HepG2 (cell line): ENCODE measurements at regions not wholly inside any gene's neighbourhood (a gene's known extent, or its start where the extent isn't known, plus 50 kb on each side); places are given as distances from the start of the nearest gene placed in this dataset.

Source experiments
- ATAC-seq: fragments of 200-7000 bp; cut with Tn5 transposase; 3 replicates; pipeline ENCODE4 v1.9.1; 2020; ENCODE audit warnings: mild to moderate bottlenecking, moderate library complexity
- BruUV-seq: library from RNA; stranded (reverse); fragments of 400-500 nt; replicated peaks from 2 replicates; lab custom pipeline; 2021; lab: Mats Ljungman, UMichigan
- CTCF ChIA-PET: fragments of 300-600 bp; formaldehyde crosslinking; extraction: SDS; loops from one replicate; lab custom pipeline; 2021; ENCODE audit warnings: low total read pairs, inconsistent platforms, low intra/inter-chr PET ratio; lab: Yijun Ruan, JAX
- POLR2A ChIA-PET: fragments of 350-600 bp; sonication (Branson Sonifier 250); formaldehyde crosslinking; loops from one replicate; lab custom pipeline; 2020; ENCODE audit warnings: antibody characterized with exemption, inconsistent platforms; lab: Yijun Ruan, JAX
- DNase-seq: peaks from one replicate; pipeline ENCODE4 v3.0.0-alpha.2; 2015; ENCODE audit warnings: low spot score
- FAIRE-seq: peaks from 3 replicates; lab custom pipeline; 2011; peaks lifted over from hg19 to GRCh38; lab: Jason Lieb, UNC
- H2AFZ ChIP-seq: one replicate; pipeline ENCODE4 v1.6.1; 2011; ENCODE audit warnings: low read length, inconsistent platforms
- H3K27ac ChIP-seq: fragments of 300-600 bp; 3 replicates; pipeline ENCODE4 v1.8.0; 2011; ENCODE audit warnings: mixed run types, mild to moderate bottlenecking, mixed read lengths, low read length, inconsistent platforms; ENCODE audit not compliant: insufficient read depth; ENCODE audit errors: extremely low read length
- H3K27me3 ChIP-seq, 2 experiments: fragments of 200-600 bp in 1 of 2; 2 replicates in 1 of 2; 3 replicates in 1 of 2; pipeline versions ENCODE4 v1.6.0 to v1.8.0; 2011; ENCODE audit warnings: low read length in 2 of 2, mild to moderate bottlenecking in 2 of 2, moderate library complexity in 2 of 2, inconsistent platforms in 1 of 2; ENCODE audit not compliant: insufficient read depth in 2 of 2, control insufficient read depth in 1 of 2
- H3K36me3 ChIP-seq, 2 experiments: fragments of 200-600 bp in 1 of 2; replicated peaks in 1 of 2; 2 replicates in 1 of 2; 3 replicates in 1 of 2; pipeline versions ENCODE4 v1.5.1 to v1.8.0; 2011; ENCODE audit warnings: low read length in 2 of 2, inconsistent platforms in 1 of 2; ENCODE audit not compliant: insufficient read depth in 2 of 2, control insufficient read depth in 1 of 2
- H3K4me1 ChIP-seq: 2 replicates; pipeline ENCODE4 v1.5.1; 2012; ENCODE audit warnings: low read length, inconsistent platforms; ENCODE audit not compliant: insufficient read depth
- H3K4me2 ChIP-seq: 2 replicates; pipeline ENCODE4 v1.6.0; 2011; ENCODE audit warnings: low read depth, low read length, inconsistent platforms
- H3K4me3 ChIP-seq, 3 experiments: fragments of 200-600 bp in 1 of 3; sonication (generic), shearing (Covaris generic) in 1 of 3; replicated peaks in 1 of 3; 2 replicates each; pipeline ENCODE4 v1.5.1; 2011 to 2016; ENCODE audit warnings: low read length in 3 of 3, inconsistent platforms in 2 of 3, low read depth in 2 of 3, mild to moderate bottlenecking in 2 of 3, control low read depth in 1 of 3, mixed read lengths in 1 of 3; ENCODE audit not compliant: insufficient read depth in 1 of 3
- H3K79me2 ChIP-seq: one replicate; pipeline ENCODE4 v1.6.1; 2011; ENCODE audit warnings: low read length, inconsistent platforms; ENCODE audit not compliant: insufficient read depth
- H3K9ac ChIP-seq: 2 replicates; pipeline ENCODE4 v1.6.0; 2011; ENCODE audit warnings: mild to moderate bottlenecking, low read depth, low read length, inconsistent platforms; ENCODE audit not compliant: insufficient read depth
- H3K9me3 ChIP-seq: 2 replicates; pipeline ENCODE4 v1.5.1; 2012; ENCODE audit warnings: mild to moderate bottlenecking, low read length
- H4K20me1 ChIP-seq: 2 replicates; pipeline ENCODE4 v1.6.0; 2011; ENCODE audit warnings: inconsistent platforms, mild to moderate bottlenecking, low read length, moderate library complexity; ENCODE audit not compliant: insufficient read depth
- MIER2 ChIP-seq: IDR thresholded peaks from 2 replicates; pipeline ENCODE4 v1.6.1; 2016; ENCODE audit warnings: missing biosample characterization, missing genetic modification reagents
- NFE2L1 ChIP-seq: sonication (generic); formaldehyde crosslinking; IDR thresholded peaks from 2 replicates; pipeline ENCODE4 v1.4.0; 2020; ENCODE audit warnings: missing genetic modification reagents, mild to moderate bottlenecking, borderline replicate concordance
- RARA ChIP-seq: IDR thresholded peaks from 2 replicates; pipeline ENCODE4 v1.6.1; 2016; ENCODE audit warnings: missing genetic modification reagents, missing compliant biosample characterization
- SMARCC2 ChIP-seq: fragments of 450-650 bp; IDR thresholded peaks from 2 replicates; pipeline ENCODE4 v1.6.1; 2017; ENCODE audit warnings: antibody characterized with exemption, mild to moderate bottlenecking
- SMC3 ChIP-seq: IDR thresholded peaks from 2 replicates; pipeline ENCODE4 v1.6.1; 2011; ENCODE audit warnings: low read length, improper control_type of control experiment
- SRSF1 ChIP-seq: fragments of 200-400 bp; formaldehyde crosslinking; optimal IDR thresholded peaks from 2 replicates; pipeline ENCODE3; 2017; ENCODE audit warnings: mild to moderate bottlenecking, low read depth, low read length, moderate library complexity
- SRSF4 ChIP-seq: fragments of 200-400 bp; formaldehyde crosslinking; IDR thresholded peaks from one replicate; pipeline ENCODE4 v1.6.1; 2018; ENCODE audit warnings: mild to moderate bottlenecking, low read depth, low read length, moderate library complexity; ENCODE audit not compliant: poor library complexity, severe bottlenecking
- SRSF9 ChIP-seq: fragments of 200-400 bp; formaldehyde crosslinking; IDR thresholded peaks from 2 replicates; pipeline ENCODE4 v1.6.1; 2018; ENCODE audit warnings: borderline replicate concordance, mild to moderate bottlenecking, low read depth, low read length; ENCODE audit not compliant: insufficient read depth, poor library complexity, severe bottlenecking
- ZNF460 ChIP-seq: sonication (generic); formaldehyde crosslinking; IDR thresholded peaks from 2 replicates; pipeline ENCODE4 v1.5.1; 2020; ENCODE audit warnings: missing genetic modification reagents, mild to moderate bottlenecking, borderline replicate concordance
- ZNF713 ChIP-seq: sonication (generic); formaldehyde crosslinking; IDR thresholded peaks from 2 replicates; pipeline ENCODE4 v1.4.0; 2020; ENCODE audit warnings: mild to moderate bottlenecking, missing genetic modification reagents
- ZZZ3 ChIP-seq: sonication (generic); formaldehyde crosslinking; IDR thresholded peaks from 2 replicates; pipeline ENCODE4 v1.4.0; 2020; ENCODE audit warnings: missing genetic modification reagents, mild to moderate bottlenecking, borderline replicate concordance
- WGBS: methylation state at CpG from one replicate; pipeline ENCODE4 v1.1.6; 2017; ENCODE audit warnings: low lambda C conversion rate; 5-methylcytosine and 5-hydroxymethylcytosine counted together
- in situ Hi-C: cut with HindIII; loops from 2 replicates; pipeline ENCODE4 v1.10.0; 2017; ENCODE audit warnings: low pct_unique_long_range_greater_than_20kb; ENCODE audit not compliant: extremely low pct_ligation_motif_present
- intact Hi-C: fragments of 100-400 bp; cut with micrococcal nuclease; formaldehyde crosslinking; loops from one replicate; pipeline ENCODE4 v1.10.0; 2022; ENCODE audit not compliant: unreplicated experiment
- TF ChIP-seq, protein P1 (sequence below): sonication (generic); formaldehyde crosslinking; IDR thresholded peaks from 2 replicates; pipeline ENCODE4 v1.4.0; 2020; ENCODE audit warnings: missing genetic modification reagents, borderline replicate concordance
- TF ChIP-seq, protein P2 (sequence below): sonication (generic); formaldehyde crosslinking; IDR thresholded peaks from 2 replicates; pipeline ENCODE4 v1.4.0; 2020; ENCODE audit warnings: missing genetic modification reagents
- TF ChIP-seq, protein P3 (sequence below): sonication (generic); formaldehyde crosslinking; IDR thresholded peaks from 2 replicates; pipeline ENCODE4 v1.4.0; 2020; ENCODE audit warnings: mild to moderate bottlenecking, low read depth, missing genetic modification reagents
- TF ChIP-seq, protein P4 (sequence below): sonication (generic); formaldehyde crosslinking; IDR thresholded peaks from 2 replicates; pipeline ENCODE4 v1.8.0; 2022; ENCODE audit warnings: missing genetic modification reagents, mild to moderate bottlenecking, inconsistent platforms, borderline replicate concordance
- TF ChIP-seq, protein P5 (sequence below): sonication (generic); formaldehyde crosslinking; IDR thresholded peaks from 2 replicates; pipeline ENCODE4 v1.4.0; 2020; ENCODE audit warnings: mild to moderate bottlenecking, missing genetic modification reagents

DNA sequence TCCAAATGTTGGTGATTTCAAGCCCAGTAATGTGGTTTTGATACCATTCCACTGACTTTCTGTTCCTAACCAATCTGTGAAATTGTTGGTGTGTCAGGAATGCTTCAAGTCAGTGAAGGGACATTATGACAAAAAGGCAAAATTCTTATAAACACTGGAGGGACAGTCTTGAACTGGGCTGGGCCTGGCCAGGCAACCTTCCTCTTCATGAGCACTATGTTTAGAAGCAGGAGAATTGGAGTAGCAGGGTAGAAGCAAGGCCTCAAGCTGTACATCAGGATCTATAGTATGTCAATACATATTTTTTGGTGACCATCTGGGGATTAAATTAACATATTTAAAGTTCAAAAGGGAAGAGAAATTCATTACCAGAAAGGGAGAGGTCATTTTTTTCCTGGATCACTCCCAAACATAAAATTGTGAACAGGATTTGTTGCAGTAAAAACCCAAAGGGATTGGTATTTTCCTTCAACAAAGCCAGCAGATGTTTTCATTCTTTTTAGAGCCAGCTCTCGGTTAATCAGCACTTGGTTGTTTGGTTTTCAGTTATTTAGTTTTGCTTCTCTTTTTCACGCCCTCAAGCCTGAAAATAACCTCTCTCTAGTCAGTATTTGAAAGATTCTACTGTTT lies 77.9 kb upstream of the PIK3R1 start:
- ChIA-PET CTCF (no interaction called here), POLR2A (no interaction called here)
- Histone ChIP-seq H2AFZ (no peak overlapping the region), H3K4me1 (no peaks in the 10 kb centered on the region), H3K79me2 (no peaks in the 10 kb centered on the region), H3K36me3 (no peaks in the 10 kb centered on the region), H3K9me3 (no peaks in the 10 kb centered on the region), H3K9ac (no peak overlapping the region), H4K20me1 (no peaks in the 10 kb centered on the region), H3K4me2 (no peak overlapping the region), H3K27ac (no peak overlapping the region), H3K4me3 (no peak overlapping the region), H3K27me3 (0 out of 5 replicates have a peak, but pooled peaks cover 0 to 4% of the 10 kb centered on the region in 2 experiments)
- 11% methylated on average over 2 of the region's 2 CpGs for WGBS
- no TSS peak for BruUV-seq
- FAIRE-seq (no peak), DNase-seq (no peak), ATAC-seq (no peak)
- intact Hi-C loops, result no loop called here
- in situ Hi-C loops, result no loop called here
- TF ChIP-seq, protein P1, sequence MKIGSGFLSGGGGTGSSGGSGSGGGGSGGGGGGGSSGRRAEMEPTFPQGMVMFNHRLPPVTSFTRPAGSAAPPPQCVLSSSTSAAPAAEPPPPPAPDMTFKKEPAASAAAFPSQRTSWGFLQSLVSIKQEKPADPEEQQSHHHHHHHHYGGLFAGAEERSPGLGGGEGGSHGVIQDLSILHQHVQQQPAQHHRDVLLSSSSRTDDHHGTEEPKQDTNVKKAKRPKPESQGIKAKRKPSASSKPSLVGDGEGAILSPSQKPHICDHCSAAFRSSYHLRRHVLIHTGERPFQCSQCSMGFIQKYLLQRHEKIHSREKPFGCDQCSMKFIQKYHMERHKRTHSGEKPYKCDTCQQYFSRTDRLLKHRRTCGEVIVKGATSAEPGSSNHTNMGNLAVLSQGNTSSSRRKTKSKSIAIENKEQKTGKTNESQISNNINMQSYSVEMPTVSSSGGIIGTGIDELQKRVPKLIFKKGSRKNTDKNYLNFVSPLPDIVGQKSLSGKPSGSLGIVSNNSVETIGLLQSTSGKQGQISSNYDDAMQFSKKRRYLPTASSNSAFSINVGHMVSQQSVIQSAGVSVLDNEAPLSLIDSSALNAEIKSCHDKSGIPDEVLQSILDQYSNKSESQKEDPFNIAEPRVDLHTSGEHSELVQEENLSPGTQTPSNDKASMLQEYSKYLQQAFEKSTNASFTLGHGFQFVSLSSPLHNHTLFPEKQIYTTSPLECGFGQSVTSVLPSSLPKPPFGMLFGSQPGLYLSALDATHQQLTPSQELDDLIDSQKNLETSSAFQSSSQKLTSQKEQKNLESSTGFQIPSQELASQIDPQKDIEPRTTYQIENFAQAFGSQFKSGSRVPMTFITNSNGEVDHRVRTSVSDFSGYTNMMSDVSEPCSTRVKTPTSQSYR (CRISPR knock-in tag), result no peak
- TF ChIP-seq ZNF460 (no peak), SMC3 (no peak), NFE2L1 (CRISPR knock-in tag) (no peak), SMARCC2 (no peak), MIER2 (no peak), SRSF4 (no peak), SRSF9 (no peak), SRSF1 (no peak), RARA (CRISPR knock-in tag) (no peak), ZNF713 (CRISPR knock-in tag) (no peak), ZZZ3 (no peak)
- TF ChIP-seq, protein P2, sequence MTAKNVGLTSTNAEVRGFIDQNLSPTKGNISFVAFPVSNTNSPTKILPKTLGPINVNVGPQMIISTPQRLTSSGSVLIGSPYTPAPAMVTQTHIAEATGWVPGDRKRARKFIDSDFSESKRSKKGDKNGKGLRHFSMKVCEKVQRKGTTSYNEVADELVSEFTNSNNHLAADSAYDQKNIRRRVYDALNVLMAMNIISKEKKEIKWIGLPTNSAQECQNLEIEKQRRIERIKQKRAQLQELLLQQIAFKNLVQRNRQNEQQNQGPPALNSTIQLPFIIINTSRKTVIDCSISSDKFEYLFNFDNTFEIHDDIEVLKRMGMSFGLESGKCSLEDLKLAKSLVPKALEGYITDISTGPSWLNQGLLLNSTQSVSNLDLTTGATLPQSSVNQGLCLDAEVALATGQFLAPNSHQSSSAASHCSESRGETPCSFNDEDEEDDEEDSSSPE (CRISPR knock-in tag), result no peak
- TF ChIP-seq, protein P3, sequence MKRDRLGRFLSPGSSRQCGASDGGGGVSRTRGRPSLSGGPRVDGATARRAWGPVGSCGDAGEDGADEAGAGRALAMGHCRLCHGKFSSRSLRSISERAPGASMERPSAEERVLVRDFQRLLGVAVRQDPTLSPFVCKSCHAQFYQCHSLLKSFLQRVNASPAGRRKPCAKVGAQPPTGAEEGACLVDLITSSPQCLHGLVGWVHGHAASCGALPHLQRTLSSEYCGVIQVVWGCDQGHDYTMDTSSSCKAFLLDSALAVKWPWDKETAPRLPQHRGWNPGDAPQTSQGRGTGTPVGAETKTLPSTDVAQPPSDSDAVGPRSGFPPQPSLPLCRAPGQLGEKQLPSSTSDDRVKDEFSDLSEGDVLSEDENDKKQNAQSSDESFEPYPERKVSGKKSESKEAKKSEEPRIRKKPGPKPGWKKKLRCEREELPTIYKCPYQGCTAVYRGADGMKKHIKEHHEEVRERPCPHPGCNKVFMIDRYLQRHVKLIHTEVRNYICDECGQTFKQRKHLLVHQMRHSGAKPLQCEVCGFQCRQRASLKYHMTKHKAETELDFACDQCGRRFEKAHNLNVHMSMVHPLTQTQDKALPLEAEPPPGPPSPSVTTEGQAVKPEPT (CRISPR knock-in tag), result no peak
- TF ChIP-seq, protein P4, sequence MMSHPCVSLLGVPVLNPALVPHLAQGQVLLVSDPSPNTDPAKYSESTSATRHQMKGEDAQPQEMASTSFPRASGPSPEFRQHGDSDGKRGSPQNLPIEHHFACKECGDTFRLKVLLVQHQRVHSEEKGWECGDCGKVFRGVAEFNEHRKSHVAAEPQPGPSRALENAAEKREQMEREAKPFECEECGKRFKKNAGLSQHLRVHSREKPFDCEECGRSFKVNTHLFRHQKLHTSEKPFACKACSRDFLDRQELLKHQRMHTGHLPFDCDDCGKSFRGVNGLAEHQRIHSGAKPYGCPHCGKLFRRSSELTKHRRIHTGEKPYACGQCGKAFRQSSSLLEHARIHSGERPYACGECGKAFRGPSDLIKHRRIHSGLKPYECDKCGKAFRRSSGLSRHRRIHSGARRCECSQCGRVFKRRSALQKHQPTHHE, result no peak
- TF ChIP-seq, protein P5, sequence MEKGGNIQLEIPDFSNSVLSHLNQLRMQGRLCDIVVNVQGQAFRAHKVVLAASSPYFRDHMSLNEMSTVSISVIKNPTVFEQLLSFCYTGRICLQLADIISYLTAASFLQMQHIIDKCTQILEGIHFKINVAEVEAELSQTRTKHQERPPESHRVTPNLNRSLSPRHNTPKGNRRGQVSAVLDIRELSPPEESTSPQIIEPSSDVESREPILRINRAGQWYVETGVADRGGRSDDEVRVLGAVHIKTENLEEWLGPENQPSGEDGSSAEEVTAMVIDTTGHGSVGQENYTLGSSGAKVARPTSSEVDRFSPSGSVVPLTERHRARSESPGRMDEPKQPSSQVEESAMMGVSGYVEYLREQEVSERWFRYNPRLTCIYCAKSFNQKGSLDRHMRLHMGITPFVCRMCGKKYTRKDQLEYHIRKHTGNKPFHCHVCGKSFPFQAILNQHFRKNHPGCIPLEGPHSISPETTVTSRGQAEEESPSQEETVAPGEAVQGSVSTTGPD (CRISPR knock-in tag), result no peak
